ENCODE measurements at regions not wholly inside any gene's neighbourhood (a gene's known extent, or its start where the extent isn't known, plus 50 kb on each side); places are given as distances from the start of the nearest gene placed in this dataset.

DNA sequence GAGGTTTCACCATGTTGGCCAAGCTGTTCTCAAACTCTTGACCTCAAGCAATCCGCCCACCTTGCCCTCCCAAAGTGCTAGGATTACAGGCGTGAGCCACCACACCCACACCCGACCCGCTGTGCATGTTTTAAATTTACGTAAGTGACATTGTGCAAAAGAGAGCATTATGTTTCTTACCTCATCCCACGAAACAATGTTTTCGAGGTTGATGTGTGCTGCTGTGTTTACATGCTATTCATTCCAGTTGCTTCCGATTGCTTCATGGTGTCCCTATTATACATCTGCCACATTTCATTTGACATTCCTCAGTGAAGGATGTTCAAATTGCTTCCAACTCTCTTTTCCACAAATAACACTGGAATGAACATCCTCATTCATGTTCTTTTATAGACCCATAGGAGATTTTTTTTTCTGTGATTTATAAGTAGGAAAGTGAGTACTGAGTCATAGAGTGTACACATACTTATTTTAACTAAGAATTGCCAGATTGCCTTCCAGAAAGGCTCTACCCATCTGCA, 403.9 kb upstream of the JARID2 start:
- Histone ChIP-seq H2AFZ (ENCODE audit: low read length) (no peak overlapping the region), H3K36me3 (ENCODE audit: insufficient read depth, low read length) (no peaks in the 10 kb centered on the region), H3K79me2 (ENCODE audit: insufficient read depth, low read length) (no peaks in the 10 kb centered on the region), H3K4me2 (ENCODE audit: insufficient read depth, low read length) (peak overlapping the region; percentile 23), H3K4me3 (ENCODE audit: insufficient read depth, low read length) (no peak overlapping the region), H3K27ac (ENCODE audit: low read depth, low read length) (peak overlapping the region; percentile 35), H3K9me3 (ENCODE audit: low read depth, low read length) (no peaks in the 10 kb centered on the region), H4K20me1 (ENCODE audit: insufficient read depth, low read length) (no peaks in the 10 kb centered on the region), H3K27me3 (ENCODE audit: insufficient read depth, low read length) (no peaks in the 10 kb centered on the region), H3K4me1 (ENCODE audit: insufficient read depth, low read length) (peaks cover 5% of the 10 kb centered on the region)
- TF ChIP-seq CTCF (IDR thresholded peaks at IDR 0.05; ENCODE audit: extremely low read depth, low read depth, low read length) = no peak
- peak; percentile 78 for DNase-seq (ENCODE audit: insufficient read length, low spot score, missing footprints)

DNA sequence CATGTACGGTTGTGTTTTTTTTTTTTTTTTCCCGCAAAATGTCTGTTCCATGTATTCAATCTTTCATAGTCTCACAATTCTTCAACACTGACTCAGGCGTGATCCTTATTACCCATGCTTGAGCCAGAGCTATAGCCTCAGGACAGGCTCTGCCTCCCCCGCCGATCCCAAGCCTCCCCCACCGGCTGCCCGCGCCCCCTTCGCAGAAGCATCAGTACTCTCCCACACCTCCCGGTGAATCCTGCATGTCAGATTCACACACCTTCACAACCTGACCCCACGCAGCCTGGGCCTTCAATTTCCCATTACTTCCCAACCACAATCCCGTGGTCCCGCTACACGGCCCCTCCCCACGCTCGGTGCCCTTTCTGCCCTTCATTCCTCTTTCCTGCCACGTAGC, 401.5 kb upstream of the JARID2 start:
- no peaks in the 10 kb centered on the region for H3K36me3 ChIP-seq (ENCODE audit: insufficient read depth, low read length)
- H3K4me2 ChIP-seq (ENCODE audit: insufficient read depth, low read length) = no peak overlapping the region
- H3K79me2 ChIP-seq (ENCODE audit: insufficient read depth, low read length) = no peaks in the 10 kb centered on the region
- no peaks in the 10 kb centered on the region for H4K20me1 ChIP-seq (ENCODE audit: insufficient read depth, low read length)
- H2AFZ ChIP-seq (ENCODE audit: low read length) = no peak overlapping the region
- H3K4me1 ChIP-seq (ENCODE audit: insufficient read depth, low read length) = peaks cover 5% of the 10 kb centered on the region
- H3K4me3 ChIP-seq (ENCODE audit: insufficient read depth, low read length) = no peak overlapping the region
- H3K27me3 ChIP-seq (ENCODE audit: insufficient read depth, low read length) = no peaks in the 10 kb centered on the region
- DNase-seq (ENCODE audit: insufficient read length, low spot score, missing footprints) = no peak
- H3K9me3 ChIP-seq (ENCODE audit: low read depth, low read length) = no peaks in the 10 kb centered on the region
- no peak for TF ChIP-seq CTCF (IDR thresholded peaks at IDR 0.05; ENCODE audit: extremely low read depth, low read depth, low read length)
- no peak overlapping the region for H3K27ac ChIP-seq (ENCODE audit: low read depth, low read length)

- no peaks in the 10 kb centered on the region for H4K20me1 ChIP-seq (ENCODE audit: insufficient read depth, low read length)
- H3K27ac ChIP-seq (ENCODE audit: low read depth, low read length) = no peak overlapping the region
- H3K4me2 ChIP-seq (ENCODE audit: insufficient read depth, low read length) = no peak overlapping the region
- no peaks in the 10 kb centered on the region for H3K27me3 ChIP-seq (ENCODE audit: insufficient read depth, low read length)
- H3K4me1 ChIP-seq (ENCODE audit: insufficient read depth, low read length) = no peaks in the 10 kb centered on the region
- no peaks in the 10 kb centered on the region for H3K9me3 ChIP-seq (ENCODE audit: low read depth, low read length)
- TF ChIP-seq CTCF (IDR thresholded peaks at IDR 0.05; ENCODE audit: extremely low read depth, low read depth, low read length) = no peak
- H2AFZ ChIP-seq (ENCODE audit: low read length) = no peak overlapping the region
- no peak overlapping the region for H3K4me3 ChIP-seq (ENCODE audit: insufficient read depth, low read length)
- no peak for DNase-seq (ENCODE audit: insufficient read length, low spot score, missing footprints)
- no peaks in the 10 kb centered on the region for H3K36me3 ChIP-seq (ENCODE audit: insufficient read depth, low read length)
- H3K79me2 ChIP-seq (ENCODE audit: insufficient read depth, low read length) = no peaks in the 10 kb centered on the region
These were observed 397.9 kb upstream of the JARID2 start for GRCh38 chr6:14848019-14848418.

DNA sequence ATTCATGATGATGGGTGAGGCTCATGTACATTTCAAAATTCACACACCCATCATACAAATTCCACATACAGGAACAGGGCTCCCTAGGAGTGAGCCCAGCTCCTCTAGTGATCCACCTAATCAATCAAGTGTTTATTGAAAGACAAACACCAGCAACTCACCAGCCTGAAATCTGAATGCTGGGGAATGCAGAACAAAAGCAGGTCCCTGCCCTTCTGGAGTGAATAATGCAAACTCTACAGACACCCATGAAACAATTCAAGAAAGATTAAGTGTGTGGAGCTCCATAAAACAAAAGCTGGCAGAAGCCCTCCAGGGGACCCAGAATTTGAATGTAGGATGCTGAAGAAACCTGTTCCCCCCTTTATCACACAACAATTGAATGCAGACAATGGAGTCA, 396.7 kb upstream of the JARID2 start:
- Histone ChIP-seq H4K20me1 (ENCODE audit: insufficient read depth, low read length) (no peaks in the 10 kb centered on the region), H3K79me2 (ENCODE audit: insufficient read depth, low read length) (no peaks in the 10 kb centered on the region), H3K4me1 (ENCODE audit: insufficient read depth, low read length) (no peaks in the 10 kb centered on the region), H3K9me3 (ENCODE audit: low read depth, low read length) (no peaks in the 10 kb centered on the region), H3K4me3 (ENCODE audit: insufficient read depth, low read length) (no peak overlapping the region), H2AFZ (ENCODE audit: low read length) (no peak overlapping the region), H3K27ac (ENCODE audit: low read depth, low read length) (no peak overlapping the region), H3K36me3 (ENCODE audit: insufficient read depth, low read length) (no peaks in the 10 kb centered on the region), H3K4me2 (ENCODE audit: insufficient read depth, low read length) (no peak overlapping the region), H3K27me3 (ENCODE audit: insufficient read depth, low read length) (no peaks in the 10 kb centered on the region)
- peak; percentile 66 for DNase-seq (ENCODE audit: insufficient read length, low spot score, missing footprints)
- TF ChIP-seq CTCF (IDR thresholded peaks at IDR 0.05; ENCODE audit: extremely low read depth, low read depth, low read length) = no peak
